Mesodermal cell (in vitro differentiated cells): ENCODE measurements at regions not wholly inside any gene's neighbourhood (a gene's known extent, or its start where the extent isn't known, plus 50 kb on each side); places are given as distances from the start of the nearest gene placed in this dataset.

Experiments
- H3K27ac ChIP-seq: 2 replicates; pipeline ENCODE4 v1.7.0; 2013; ENCODE audit warnings: mild to moderate bottlenecking, low read depth, low read length, moderate library complexity; ENCODE audit not compliant: severe bottlenecking
- H3K36me3 ChIP-seq: 2 replicates; pipeline ENCODE4 v1.7.1; 2013; ENCODE audit warnings: mild to moderate bottlenecking, low read length, moderate library complexity; ENCODE audit not compliant: control insufficient read depth, insufficient read depth
- H3K4me1 ChIP-seq: one replicate; pipeline ENCODE4 v1.7.1; 2013; ENCODE audit warnings: mild to moderate bottlenecking, low read length; ENCODE audit not compliant: insufficient read depth, control insufficient read depth, poor library complexity, severe bottlenecking
- H3K4me3 ChIP-seq: 2 replicates; pipeline ENCODE4 v1.7.0; 2013; ENCODE audit warnings: low read length, control low read depth, mild to moderate bottlenecking; ENCODE audit not compliant: insufficient read depth, poor library complexity, severe bottlenecking; ENCODE audit errors: extremely low read depth
- H3K9me3 ChIP-seq: 2 replicates; pipeline ENCODE4 v1.7.1; 2013; ENCODE audit warnings: mild to moderate bottlenecking, low read length, moderate library complexity; ENCODE audit not compliant: control insufficient read depth
- WGBS, 2 experiments: methylation state at CpG; one replicate each; pipeline ENCODE4 v1.1.5; 2013; ENCODE audit warnings: missing lambda C conversion rate in 2 of 2; ENCODE audit not compliant: insufficient coverage in 2 of 2; 5-methylcytosine and 5-hydroxymethylcytosine counted together

DNA sequence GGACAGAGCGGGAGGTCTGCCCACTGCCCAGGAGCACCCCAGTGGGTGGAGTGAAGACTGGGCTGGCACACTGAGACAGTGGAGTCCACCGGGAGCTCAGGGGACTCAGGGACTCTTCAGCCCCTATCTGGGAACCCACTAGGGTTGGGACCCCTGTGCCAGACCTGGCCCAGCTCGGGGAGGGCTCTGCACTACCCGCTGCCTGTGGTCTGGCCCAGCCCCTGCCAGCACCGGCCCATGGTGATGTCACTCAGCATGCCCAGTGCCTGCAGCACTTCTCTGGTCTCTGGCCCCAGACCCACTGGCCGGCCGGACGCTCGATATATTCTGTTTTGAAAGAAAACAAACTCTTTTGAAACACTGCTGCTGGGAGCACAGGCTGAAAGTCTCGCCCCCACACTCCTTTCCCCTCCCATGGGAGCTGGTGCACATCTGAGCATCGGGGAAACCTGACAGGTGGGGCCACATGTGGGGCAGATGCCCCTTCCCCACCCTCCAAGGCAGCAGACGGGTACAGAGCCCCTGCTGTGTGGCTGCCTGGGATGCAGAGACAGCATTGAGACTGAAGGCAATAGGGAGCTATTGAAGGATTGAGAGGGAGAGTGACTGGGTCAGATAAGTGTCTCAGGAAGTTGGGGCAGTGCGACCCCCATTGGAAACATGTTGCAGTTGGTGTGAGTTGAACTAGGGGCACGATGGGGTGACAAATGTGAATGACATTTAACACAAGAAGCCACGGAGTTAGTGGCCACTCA is 62.9 kb downstream of the MYEOV start:
- H3K9me3 ChIP-seq: peaks cover 6% of the 10 kb centered on the region
- no peak overlapping the region for H3K27ac ChIP-seq
- peaks cover 11% of the 10 kb centered on the region for H3K4me1 ChIP-seq
- 90 to 92% methylated on average over 12 to 14 of the region's 15 CpGs for whole genome bisulfite sequencing, 2 experiments
- H3K36me3 ChIP-seq: no peaks in the 10 kb centered on the region
- no peak overlapping the region for H3K4me3 ChIP-seq

DNA sequence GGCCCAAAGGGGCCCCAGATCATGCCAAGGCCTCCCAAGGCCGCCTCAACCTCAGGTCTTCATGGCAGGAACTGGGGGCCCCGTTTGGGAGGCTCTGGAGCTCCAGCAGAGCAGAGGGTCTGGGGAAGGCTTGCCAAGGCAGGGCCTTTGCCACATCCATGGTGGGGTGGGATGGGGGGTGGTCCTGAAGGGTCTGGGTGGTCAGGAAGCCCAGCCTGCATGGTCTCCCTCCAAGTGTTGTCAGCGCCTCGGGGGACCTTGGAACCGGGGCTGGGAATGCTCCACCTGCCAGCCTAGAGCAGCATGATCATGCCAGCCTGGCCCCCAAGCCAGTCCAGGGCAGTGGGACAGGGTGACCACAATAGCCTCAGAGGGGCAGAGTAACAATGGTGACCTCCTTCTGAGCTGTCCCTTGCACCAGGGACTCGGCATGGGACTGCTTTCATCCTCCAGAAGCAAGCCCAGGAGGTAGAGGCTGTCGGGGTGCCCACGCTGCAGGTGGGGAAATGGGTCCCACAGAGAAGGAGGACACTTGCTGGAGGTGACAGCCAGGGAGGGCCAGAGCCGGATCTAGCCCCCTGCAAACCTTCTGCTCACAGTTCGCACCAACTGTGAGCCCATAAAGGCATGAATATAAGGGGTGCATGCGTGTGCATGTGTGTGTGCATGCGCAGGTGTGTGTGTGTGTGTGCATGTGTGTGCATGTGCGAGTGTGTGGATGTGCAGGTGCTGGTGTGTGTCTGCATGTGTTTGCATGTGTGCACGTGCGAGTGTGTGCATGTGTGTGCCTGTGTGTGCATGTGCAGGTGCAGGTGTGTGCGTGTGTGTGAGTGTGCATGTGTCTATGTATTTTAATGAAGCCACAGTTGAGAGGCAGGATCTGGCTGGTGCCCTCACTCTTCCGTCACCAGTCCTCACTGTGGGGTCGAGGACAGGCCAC is 63.8 kb downstream of the MYEOV start:
- H3K4me3 ChIP-seq: no peak overlapping the region
- H3K27ac ChIP-seq: no peak overlapping the region
- no peaks in the 10 kb centered on the region for H3K36me3 ChIP-seq
- peaks cover 5% of the 10 kb centered on the region for H3K4me1 ChIP-seq
- WGBS, 2 experiments: 80 to 88% methylated on average over 9 to 17 of the region's 18 CpGs
- H3K9me3 ChIP-seq: peaks cover 6% of the 10 kb centered on the region

DNA sequence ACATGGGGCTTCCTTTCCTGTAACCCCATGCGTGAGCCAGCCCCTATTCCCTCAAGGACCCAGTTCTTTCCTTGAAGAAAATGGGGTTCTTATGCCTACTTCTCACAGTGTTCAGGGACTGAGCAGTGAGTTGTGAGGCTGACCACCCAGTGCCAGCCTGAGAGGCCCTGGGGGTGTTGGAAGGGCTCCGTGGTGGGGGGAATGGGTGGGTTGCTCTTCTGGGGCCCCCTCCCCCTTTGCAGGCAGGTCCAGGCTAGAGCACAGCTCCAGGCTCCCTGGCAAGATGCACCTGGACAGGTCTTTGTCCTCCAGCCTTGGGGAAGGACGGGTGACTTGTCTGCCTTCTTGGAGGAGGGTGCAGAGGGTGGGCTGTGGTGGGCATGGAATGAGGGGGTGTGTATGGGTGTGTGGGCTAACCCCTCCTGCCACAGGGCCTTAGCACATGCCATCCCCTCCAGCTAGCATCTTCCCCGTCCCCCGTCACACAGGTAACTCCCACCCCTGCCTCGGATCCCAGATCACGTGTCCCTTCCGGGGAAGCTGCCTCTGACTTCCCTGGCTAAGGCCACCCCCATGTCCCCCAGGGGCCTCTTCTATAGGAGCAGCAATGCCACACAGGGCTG is 64.6 kb downstream of the MYEOV start:
- H3K36me3 ChIP-seq: no peaks in the 10 kb centered on the region
- WGBS, 2 experiments: 95 to 98% methylated on average over 5 to 7 of the region's 8 CpGs

DNA sequence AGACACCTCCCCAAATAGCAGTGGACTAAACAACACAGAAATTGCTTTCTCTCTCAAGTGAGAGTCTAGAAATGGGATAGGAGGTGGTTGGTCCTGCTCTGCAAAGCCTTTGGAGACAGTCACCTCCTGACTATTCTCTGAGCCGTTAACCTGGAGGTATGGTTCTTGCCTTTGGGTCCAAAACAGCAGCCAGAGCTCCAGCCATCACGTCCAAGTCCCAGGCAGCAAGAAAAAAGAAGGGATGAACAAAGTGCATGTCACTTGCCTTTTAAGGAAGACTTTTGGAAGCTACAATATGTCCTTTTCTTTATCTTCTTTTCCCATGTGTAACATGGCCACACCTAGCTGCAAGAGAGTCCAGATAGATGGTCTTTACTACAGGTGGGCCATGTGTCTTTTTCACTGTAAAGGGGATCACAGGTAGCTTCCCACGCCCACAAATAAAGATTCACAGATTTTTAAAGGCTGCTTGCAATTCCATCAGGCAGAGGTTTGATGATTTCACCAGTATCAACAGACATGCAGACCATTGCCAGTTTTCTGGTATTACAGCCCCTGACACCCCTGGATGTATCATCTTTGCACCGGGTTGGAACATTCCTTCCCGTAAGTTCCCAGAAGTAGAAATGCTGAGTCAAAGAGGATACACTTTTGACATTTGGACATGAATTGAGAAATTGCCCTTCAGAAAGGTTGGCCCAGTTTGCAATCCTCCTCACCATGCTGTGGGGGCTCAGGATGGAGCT is 66.0 kb downstream of the MYEOV start:
- Histone ChIP-seq H3K4me3 (no peak overlapping the region), H3K36me3 (no peaks in the 10 kb centered on the region), H3K27ac (no peak overlapping the region), H3K4me1 (no peaks in the 10 kb centered on the region), H3K9me3 (peaks cover 6% of the 10 kb centered on the region)
- WGBS, 2 experiments: 82 to 98% methylated on average over 4 to 5 of the region's 5 CpGs

More for the DNA sequence above, 64.6 kb downstream of the MYEOV start:
- H3K9me3 ChIP-seq: peaks cover 6% of the 10 kb centered on the region
- H3K4me1 ChIP-seq: peaks cover 5% of the 10 kb centered on the region
- no peak overlapping the region for H3K27ac ChIP-seq
- H3K4me3 ChIP-seq: no peak overlapping the region

DNA sequence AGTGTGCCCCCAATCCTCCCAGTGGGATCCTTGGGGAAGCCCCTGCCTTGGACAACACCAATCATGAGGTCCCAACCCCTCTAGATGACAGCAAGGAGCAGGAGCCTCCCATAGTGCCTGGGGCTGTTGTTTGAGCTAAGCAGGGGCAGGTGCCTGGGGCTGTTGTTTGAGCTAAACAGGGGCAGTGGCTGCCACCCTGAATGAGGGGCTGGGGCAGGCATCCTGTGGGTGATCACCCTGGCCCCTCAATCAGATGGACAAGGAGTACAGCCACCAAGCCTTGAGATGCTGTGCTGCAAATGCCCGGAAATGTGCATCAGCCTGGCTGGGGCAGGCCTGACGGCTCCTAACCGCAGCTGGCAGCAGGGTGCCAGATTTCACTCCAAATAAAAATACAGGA is 66.7 kb downstream of the MYEOV start:
- H3K4me1 ChIP-seq: no peaks in the 10 kb centered on the region
- H3K9me3 ChIP-seq: peaks cover 6% of the 10 kb centered on the region
- WGBS, 2 experiments: 100% methylated on average over 1 to 2 of the region's 3 CpGs
- H3K36me3 ChIP-seq: no peaks in the 10 kb centered on the region
- H3K27ac ChIP-seq: no peak overlapping the region
- no peak overlapping the region for H3K4me3 ChIP-seq

DNA sequence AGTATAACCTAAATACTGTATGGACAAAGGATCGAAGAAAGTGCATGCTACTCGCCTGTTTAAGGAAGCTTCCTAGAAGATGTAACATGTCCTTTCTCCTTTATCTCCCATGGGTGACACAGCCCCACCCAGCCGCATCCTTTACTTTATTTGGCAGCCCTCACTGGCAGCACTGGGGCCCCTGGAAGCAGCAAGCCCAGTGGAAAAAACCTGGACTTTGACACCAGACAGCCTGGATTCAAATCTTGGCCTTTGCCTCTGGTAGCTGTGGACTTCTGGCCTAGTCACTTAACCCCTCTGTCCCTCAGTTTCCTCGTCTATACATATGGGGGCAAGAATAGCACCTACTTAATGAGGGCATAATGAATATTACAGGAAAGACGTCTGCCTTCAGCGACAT is 67.1 kb downstream of the MYEOV start:
- Histone ChIP-seq H3K4me1 (no peaks in the 10 kb centered on the region), H3K9me3 (peaks cover 6% of the 10 kb centered on the region), H3K27ac (no peak overlapping the region), H3K36me3 (no peaks in the 10 kb centered on the region), H3K4me3 (no peak overlapping the region)
- WGBS, 2 experiments: 85 to 92% methylated on average over 5 of the region's 6 CpGs

DNA sequence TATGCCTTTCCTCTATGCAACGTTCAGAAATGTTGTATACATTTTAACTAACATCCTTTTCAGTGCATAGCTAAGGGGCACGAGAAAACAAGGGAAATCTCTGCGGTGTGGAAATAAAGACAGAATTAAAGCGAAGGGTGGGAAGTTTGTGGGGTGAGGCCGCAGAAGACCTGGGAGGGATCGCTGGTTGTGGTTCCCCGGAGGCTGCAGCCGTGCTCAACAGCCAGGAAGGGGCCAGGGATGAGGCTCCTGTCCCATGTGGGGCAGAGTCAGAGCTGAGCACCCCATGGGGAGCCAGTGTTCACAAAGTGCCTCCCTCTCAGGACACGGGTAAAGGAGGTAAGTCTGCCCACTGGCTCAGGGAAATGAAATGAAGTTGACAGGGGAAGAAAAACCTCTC is 67.5 kb downstream of the MYEOV start:
- 80 to 100% methylated on average over 6 of the region's 9 CpGs for WGBS, 2 experiments
- no peak overlapping the region for H3K4me3 ChIP-seq
- no peaks in the 10 kb centered on the region for H3K36me3 ChIP-seq
- H3K9me3 ChIP-seq: peaks cover 6% of the 10 kb centered on the region
- no peaks in the 10 kb centered on the region for H3K4me1 ChIP-seq
- no peak overlapping the region for H3K27ac ChIP-seq

DNA sequence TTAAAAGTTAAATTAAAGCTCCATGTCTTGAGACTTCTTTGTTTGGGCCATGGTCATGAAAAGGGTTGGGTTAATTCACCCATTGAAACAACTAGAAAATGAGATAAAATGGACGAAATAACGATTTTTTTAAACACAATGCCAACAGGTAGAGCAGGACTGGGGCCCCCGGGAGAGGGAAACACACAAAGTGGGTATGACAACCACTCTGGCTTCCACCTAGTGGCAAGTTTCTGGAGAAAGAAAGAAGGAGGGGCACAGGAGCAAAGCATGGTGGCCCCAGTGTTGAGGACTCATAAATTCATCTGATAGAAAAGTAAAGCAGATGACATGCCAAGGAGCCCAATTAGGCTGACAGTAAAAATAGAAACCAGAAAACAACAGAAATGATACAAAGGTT is 68.4 kb downstream of the MYEOV start:
- no peak overlapping the region for H3K27ac ChIP-seq
- no peaks in the 10 kb centered on the region for H3K4me1 ChIP-seq
- H3K4me3 ChIP-seq: no peak overlapping the region
- WGBS, 2 experiments: 71 to 79% methylated on average over 1 to 3 of the region's 3 CpGs
- H3K9me3 ChIP-seq: peaks cover 6% of the 10 kb centered on the region
- no peaks in the 10 kb centered on the region for H3K36me3 ChIP-seq

DNA sequence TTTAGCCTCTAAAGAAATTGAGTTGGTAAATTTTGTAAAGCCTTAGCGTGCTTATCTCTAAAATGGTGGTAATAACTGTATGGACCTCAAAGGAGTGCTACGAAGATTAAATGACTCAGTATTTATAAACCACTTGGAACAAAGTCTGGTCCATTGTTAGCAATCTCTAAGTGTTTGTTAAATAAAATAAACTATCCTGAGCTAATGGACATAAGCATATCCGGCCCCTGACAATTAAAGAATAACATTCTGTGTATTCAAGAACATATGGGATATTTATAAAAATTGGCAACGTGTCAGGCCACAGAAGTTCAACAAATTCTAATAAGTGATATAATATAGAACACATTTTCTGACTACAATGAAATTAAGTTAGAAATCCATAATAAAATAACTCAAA is 71.0 kb downstream of the MYEOV start:
- Histone ChIP-seq H3K4me3 (no peak overlapping the region), H3K9me3 (peaks cover 17% of the 10 kb centered on the region), H3K4me1 (no peaks in the 10 kb centered on the region), H3K36me3 (no peaks in the 10 kb centered on the region), H3K27ac (no peak overlapping the region)
- WGBS, 2 experiments: 100% methylated on average over 1 of the region's 4 CpGs; no CpG with 5 or more reads in 1 of the 2 experiments

DNA sequence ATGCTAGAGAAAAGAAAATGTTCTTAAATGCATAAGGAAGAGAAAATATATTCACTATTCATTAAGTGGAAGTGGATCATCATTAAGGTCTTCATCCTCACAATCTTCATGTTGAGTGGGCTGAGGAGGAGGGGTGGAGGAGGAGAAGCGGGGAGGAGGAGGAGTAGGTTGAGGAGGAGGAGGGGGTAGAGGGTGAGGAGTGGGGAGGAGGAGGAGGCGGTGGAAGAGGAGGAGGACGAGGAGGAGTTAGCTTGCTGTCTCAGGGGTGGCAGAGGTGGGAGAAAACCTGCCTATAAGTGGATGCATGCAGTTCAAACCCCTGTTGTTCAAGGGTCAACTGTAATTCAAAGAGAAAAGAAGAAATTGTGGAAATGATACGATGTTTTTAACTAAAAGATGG is 71.6 kb downstream of the MYEOV start:
- 57 to 73% methylated on average over 3 to 4 of the region's 4 CpGs for WGBS, 2 experiments
- Histone ChIP-seq H3K36me3 (no peaks in the 10 kb centered on the region), H3K4me3 (no peak overlapping the region), H3K4me1 (no peaks in the 10 kb centered on the region), H3K9me3 (peaks cover 17% of the 10 kb centered on the region), H3K27ac (no peak overlapping the region)
